HG03066 (cell line): ENCODE measurements at regions not wholly inside any gene's neighbourhood (a gene's known extent, or its start where the extent isn't known, plus 50 kb on each side); places are given as distances from the start of the nearest gene placed in this dataset.

ENCODE experiments used
- ATAC-seq: cut with Tn5 transposase; IDR thresholded peaks from one replicate; pipeline ENCODE4 v1.9.1; 2021; ENCODE audit warnings: low read depth; ENCODE audit not compliant: unreplicated experiment

DNA sequence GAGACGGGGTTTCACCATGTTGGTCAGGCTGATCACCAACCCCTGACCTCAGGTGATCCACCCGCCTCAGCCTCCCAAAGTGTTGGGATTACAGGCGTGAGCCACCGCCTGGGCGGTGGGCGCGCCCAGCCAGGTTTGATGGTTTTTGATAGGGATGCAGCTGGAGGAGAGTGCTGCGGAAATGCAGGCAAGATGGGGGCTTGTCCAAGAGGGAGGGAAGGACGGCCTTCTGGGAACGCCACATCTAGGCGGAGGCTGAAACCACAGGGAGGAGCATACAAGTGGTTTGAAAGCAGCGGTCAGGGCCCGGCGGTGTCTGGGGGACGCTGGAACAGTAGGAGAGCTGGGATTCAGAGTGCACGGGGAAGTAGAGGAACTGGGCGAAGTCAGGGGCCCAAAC, 134.6 kb downstream of the VRK1 start:
- no peak for ATAC-seq

DNA sequence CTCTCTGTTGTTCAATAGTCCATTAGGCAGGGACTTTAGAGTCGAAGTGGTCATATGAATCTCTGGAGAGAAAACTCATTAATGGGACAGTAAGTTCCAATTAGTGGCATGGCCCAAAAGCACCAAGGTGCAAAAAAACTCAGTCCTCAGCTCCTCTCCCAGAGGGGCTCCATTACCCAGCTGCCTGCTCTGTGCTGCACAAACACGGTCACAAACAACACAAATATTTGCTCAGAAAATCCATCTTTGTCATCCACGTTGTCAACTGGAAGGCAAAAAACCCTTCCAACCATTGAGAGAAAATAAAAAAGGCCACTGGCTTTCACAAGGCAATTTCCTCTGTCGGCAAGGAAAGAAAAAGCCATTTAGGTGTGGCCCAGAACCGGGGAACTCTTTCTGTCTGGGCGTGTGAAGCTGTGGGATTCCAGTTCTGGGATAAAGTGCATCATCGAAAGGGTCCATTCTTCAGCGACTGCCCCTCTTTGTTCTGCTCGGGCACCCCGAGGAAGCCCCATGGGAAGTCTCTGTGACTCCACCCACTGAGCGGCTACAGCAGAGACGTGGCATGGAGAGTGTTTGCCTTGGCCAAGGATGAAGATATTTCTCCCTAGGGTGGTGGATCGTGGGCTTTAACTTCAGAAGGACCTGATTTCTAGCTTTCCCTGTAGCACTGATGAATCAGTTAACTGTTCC, 137.6 kb downstream of the VRK1 start:
- no peak for ATAC-seq

DNA sequence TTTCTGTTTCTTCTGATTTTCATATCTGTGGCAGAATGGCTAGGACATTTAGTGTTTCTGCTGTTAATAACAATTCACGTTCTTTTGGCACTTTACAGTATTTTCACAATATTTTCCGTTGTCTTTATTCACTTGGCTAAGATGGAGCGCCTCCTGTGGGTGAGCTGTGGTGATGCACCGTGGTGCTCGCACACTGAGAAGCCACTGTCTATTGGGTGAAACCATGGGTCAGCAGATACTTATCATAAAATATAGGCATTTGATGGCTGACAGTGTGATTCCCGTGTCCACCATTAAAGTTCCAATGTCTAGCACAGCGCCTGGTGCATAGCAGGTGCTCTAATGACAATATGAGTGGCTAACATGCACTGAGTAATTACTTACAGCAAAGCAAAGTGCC, 141.8 kb downstream of the VRK1 start:
- ATAC-seq, result no peak

DNA sequence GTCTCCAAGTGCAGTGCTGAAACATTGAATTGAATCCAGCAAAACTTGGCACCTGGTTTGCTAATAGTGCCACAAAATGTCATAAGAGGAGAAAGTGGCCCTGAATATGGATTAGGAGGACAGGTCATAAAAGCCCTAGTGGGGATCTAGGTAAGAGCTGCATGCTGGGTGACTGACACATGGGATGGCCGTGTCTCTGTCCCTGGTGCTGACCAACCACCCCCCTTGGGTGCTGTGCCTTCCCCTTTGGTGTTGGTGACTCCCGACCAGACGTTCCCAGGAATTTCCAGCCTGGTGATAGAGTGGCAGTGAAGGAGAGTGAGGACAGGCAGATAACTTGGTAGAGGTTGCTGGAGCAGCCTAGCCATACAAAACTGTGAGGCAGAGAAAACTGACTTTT, 142.8 kb downstream of the VRK1 start:
- ATAC-seq, result no peak

DNA sequence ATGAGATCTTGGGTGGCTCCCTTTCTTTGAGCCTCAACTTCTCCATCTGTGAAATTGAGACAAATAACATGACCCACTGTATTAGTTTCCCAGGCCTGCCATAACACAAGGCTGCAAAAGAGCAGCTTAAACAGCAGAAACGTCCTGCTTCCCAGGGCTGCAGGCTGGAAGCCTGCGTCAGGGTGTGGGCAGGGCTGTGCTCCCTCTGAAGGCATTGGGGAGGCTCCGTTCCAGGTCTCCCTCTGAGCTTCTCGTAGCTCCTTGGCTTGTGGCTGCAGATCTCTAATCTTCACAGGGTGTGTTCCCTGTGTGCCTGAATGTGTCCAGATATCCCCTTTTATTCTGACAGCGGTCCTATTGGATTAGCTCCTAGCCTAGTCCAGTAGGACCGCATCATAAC, 147.1 kb downstream of the VRK1 start:
- ATAC-seq, result no peak

DNA sequence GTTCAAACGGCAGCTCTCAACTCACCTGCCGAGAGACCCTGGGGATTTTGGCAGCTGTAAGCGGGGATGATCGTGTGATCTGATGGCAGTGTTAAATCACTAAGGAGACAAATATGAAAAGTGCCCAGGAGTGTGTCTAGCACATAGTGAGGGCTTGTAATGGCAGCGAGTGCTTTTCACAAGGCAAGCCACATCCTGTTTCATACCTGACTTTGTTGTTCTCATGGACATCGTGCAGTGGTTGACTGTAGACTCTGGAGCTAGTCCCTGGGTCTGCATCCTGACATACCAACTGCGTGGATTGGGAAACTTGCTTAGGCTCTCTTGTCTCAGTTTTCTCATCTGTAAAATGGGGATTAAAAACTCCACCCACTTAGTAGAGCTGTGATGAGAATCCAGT, 148.5 kb downstream of the VRK1 start:
- ATAC-seq, result no peak

DNA sequence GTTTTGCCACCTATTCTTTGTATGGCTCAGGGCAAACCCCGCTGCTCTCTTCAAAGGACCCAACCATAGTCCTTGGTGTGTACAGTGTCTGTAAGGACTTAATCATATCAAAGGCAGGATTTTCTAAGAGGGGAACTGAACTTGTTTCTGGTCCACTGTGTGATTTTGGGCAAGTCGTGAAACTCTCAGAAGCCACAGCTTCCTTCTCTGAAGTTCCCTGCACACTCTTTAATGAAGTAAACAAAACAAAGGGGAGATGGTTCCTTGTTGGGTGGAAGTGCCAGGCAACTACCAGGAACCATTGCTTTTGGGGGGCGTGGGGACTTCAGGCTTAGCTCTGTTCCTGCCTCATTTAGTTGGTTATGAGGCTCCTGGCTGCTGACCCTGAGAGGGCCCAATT, 152.4 kb downstream of the VRK1 start:
- ATAC-seq, result no peak

DNA sequence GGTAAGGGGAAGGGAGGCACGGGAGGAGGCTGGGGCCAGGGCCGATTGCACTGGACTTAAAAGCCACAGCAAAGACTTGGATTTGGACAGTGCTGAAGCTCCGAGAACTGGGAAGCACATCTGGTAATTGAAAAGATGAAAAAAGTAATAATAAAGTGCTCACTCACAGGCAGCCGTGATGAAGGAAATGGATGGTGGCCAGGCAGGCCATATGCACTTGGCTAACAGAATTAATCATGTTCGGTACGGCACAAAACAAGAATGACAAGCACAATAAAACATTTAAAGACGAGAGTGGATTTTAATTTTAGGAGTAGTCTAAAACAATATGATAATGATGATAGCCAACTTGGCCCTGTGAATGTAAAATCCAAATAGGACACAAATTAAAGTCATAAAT, 154.3 kb downstream of the VRK1 start:
- ATAC-seq, result no peak

DNA sequence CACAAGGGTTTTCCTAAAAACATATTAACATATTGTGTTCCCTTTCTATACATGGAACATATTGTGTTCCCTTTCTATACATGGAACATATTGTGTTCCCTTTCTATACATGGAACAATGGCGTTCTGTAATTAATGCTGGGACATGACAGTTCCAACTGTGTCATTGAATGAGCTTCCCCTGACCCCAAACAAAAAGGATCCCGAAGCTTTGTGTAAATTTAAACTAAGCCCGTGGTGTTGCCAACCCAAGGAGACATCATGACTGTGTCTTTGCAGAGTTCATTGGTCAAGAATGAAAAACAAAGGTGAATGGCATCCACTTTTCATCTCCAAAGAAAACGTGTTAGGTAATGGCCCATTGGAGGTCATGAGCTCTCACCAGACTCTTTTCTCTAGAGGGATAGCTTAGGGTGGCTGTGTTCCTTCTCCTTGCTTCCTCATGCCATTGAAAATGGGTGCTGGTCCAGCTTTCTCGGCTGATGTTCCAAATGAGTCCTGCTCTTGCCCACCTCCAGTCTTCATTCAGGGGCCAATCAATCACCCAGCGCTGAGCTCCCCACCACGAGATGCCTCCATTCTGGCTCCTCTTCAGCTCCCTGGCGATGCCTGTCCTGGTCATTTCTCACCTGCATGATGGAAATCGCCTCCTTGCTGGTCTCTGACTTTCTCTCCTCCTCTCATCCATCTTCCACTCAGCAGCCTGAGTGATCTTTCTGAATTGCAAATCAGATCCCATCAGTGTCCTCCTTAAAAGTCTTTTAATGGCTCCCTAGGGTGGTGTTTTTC, 156.1 kb downstream of the VRK1 start:
- no peak for ATAC-seq

DNA sequence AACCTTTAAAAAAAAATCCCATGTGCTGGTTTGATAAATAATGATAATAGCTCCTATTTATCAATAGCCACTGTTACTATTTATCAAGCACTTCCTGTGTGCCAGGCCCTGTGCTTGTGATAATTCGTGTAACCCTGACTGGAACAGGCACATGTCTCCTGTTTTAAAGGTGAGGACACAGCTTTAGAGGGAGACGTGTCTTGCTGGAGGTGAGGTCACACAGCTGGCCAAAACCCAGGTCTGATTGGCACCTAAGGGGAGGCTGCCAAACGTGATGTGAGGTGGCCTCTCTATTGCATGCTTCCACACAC, 156.6 kb downstream of the VRK1 start:
- ATAC-seq, result no peak

DNA sequence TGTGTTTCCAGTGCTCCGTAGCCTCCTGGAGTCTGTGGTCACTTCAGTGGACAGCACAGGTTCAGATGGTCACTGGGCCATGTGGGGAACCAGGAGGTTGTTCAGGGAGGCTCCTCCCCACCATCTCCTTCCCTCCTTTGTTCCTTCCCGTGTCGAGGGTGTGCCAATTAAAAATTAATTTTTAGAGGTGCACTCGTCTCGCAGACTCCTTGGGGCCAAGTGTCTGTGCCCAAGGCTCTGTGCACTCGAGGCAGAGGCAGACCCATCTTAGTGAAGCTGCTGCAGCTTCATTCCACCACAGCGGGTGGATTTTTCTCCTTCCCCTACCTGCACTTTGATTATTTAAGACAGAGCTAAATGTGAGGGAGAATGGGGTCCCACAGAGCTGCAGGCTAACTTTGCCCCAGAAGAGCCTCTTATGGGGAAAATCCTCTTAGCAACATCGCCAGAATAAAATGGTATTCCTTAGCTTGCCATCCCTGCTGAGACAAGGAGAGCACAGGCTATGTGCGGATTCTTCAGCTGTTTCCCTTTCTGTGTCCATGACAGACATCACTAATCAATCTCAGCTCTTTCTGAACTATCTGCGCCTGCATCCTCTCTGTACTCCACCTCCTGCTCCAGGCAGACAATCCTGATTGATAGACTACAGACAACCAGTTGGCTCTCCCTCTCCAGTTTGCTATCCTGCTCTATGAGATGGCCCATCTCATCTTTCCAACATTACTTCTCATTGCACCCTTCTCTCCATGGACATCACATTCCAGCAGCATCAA, 159.5 kb downstream of the VRK1 start:
- no peak for ATAC-seq

DNA sequence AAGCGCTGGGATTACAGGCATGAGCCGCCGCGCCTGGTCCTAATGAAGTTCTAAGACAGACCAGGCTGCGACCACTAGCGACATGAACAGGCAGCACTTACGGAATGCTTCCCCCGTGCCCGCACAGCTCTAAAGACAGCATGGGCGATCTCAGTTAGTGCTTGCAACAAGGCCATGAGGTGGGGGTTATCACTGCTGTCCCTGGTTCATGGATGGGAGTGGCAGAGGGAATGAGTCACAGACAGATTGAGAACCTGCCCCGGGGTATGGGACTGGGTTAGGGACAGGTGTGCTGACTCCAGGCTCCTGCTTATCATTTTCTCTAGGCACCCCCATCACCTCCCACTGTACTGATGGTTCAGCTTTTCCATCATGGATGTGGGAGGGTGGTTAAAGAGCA, 160.9 kb downstream of the VRK1 start:
- ATAC-seq, result no peak

DNA sequence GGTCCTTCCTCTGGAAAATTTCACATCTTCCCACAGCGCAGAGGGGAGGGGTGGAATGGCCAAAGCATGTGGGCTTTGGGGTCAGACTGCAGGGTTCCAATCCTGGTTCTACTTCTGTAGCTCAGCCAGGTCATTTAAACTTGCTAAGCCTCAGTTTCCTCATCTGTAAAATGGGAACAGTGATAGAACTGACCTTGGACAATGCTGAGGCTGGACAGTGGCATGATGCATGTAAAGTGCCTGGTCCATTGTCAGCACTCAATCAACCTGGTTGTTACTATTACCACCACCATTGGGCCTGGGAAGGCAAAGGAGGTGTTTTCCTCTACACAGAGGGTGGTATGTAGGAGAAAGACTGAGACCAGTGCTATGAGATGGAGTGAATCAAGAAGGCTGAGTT, 162.8 kb downstream of the VRK1 start:
- ATAC-seq, result no peak

DNA sequence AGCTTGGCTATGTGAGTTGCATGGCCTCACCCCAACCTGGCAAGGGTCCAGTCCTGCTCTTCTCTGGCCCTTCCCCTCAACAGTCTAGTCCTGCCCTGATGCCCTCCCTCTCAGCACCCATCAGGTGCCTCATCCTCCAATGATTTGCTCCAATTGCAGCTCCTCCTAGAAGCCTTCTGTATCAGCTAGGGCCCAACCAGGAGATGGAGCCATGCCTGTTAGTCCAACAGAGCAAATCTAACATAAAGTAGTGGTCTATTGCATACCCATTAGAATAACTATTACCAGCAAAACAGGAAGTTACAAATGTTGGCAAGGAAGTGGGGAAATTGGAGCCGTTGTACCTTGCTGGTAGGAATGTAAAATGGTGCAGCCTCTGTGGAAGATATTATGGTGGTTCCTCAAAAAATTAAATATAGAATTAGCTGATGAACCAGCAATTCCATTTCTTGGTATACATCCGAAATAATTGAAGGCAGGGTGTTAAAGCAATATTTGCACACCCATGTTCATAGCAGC, 163.5 kb downstream of the VRK1 start:
- ATAC-seq, result no peak

DNA sequence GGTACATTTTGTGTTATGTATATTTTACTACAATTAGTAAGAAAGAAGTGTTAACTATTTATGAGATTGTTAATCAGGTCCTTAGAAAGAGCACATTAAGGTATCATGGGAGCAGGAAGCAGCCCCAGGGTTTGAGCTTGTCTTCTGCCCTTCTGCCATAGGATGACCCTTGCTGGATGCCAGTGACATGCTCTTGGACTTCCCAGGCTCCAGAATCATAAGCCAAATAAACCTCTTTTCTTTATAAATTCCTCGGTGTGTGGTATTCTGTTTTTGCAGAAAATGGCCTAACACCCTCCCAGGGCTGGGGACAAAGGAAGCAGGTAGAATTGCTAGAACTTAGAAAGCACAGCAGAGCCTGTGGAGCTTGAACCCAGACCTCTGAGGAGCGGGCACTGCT, 164.7 kb downstream of the VRK1 start:
- ATAC-seq, result no peak

DNA sequence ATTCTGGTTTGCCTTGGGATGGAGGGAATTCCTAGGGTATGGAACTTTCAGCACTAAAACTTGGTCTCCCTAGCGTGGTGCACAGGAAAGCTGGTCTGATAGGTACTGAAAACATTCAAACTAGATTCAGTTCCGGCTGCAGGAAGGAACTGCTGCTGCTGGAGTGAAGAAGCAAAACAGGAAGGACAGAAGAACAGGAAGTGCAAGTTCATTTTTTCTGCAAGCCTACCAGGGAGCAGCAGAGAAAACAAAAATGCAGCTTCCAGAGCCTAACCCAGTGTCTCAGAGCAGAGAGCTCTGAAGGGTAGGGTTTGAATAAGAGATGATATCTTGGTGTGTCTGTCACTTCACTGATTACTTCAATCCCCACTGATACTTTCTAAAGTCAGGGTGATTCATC, 165.2 kb downstream of the VRK1 start:
- ATAC-seq, result no peak

DNA sequence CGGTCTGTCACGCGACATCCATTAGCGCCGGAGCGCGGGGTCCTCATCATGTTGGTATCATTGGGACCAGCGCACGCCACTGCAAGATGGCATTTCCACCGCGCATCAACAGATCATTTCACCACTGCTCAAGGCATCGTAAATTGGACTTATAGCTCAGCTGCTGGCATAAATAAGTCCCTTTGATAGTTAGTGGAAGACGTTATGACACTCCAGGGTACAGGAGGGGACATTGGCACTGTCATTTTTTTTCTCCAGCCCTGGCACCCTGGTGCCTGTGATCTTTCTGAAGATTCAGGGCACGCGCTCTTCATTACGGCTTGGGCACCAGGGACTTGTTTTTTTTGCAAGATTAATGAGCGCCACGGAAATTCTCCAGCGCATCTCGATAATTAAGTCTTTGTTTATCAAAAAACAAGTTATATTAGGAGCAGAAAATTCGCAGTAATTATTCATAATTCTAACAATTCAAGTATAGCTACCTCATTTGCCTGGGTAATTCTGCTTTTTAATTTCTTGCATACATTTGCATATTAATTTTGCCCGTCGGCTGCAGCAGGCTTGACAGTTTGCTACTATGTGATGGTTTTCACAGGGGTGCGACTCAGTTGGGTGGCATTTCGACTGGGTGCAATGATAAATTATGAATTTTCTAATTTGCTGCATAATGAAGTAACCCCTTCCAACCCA, 167.7 kb downstream of the VRK1 start:
- ATAC-seq, result no peak

DNA sequence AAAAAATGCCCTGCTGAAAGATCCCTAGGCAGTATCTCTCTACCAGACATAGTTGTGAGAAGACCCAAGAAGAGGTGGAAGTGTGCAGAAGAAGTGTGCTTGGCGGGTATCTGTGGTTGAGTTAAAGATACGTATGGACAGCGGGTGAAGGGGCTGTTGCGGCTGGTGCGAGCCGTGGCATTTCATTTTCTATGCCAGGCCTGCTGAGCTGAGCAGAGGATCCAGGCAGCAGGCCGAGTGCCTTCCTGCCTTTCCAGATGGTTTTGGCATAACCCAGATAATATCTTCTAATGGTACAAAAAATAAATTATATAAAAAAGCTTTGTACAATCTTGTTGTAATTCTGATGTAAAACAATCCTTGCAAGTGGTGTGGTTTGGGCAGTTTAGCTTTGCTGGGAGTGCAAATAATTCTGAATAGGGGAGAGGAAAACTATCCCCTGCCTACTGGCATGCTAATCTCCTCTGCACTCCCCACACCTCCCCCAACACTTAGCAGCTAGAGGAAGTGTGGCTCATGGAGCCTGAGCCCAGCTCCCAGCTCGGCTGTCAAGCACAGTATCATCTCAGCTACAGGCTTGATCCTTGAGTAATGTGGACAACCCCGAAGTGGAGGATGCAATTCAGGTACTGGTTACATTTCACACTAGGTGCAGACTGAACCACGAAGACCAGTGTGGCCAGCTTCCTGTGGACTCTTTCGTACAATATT, 168.9 kb downstream of the VRK1 start:
- ATAC-seq, result no peak

DNA sequence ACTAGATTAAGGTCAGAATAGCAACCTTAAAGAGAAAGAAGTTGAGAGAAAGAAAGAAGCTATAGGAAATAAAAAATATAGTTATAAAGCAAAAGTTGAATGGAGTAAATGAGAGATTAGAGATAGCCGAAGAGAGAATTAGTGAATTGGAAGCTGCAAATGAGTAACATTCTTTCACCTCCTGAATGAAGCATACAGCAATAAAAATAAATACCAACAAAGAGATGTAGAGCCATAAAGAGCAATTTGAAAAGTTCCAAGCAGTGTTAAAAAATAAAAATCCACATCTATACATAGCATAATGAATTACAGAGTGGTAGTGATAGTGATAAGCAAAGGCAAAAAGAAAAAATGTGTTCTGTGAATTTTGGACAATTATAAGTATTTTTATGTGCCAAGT, 177.9 kb downstream of the VRK1 start:
- ATAC-seq, result no peak

DNA sequence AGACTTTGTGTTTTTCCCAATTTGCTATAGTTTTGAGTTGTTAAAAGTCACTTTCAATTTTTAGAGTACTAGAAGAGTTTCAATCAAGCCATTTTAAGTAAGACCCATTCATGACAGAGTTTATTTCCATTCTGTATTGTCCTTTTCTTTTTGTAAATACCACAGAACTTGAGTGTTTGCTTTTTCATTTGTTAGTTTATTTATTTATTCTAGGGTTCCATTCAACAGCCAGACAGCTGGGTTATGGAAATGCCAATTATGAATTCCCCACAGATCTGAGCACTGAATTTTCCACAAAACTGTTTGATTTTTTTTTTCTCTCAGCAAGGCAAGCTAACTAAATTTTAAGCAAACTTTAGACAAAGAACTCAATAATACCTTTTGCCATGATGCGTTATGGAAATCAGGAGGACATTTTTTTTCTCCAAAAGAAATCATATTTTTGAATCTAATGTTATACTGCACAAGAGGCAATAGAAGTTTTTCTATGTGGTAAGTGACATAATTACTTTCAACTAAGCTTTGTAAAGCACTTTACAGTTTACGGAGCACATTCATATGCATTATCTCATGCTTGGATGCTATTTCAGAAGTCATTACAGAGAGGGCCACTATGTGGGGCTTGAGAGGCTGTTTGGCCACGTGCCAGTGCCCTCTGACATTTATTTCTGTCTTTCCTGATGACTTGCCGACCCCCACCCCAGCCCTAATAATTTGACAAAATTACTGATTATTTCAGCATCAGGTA, 181.5 kb downstream of the VRK1 start:
- ATAC-seq, result no peak
